HG03039 (cell line): ENCODE measurements at regions not wholly inside any gene's neighbourhood (a gene's known extent, or its start where the extent isn't known, plus 50 kb on each side); places are given as distances from the start of the nearest gene placed in this dataset.

Experiments
- ATAC-seq: cut with Tn5 transposase; IDR thresholded peaks from one replicate; pipeline ENCODE4 v1.9.1; 2021; ENCODE audit warnings: mild to moderate bottlenecking, moderate library complexity; ENCODE audit not compliant: unreplicated experiment

DNA sequence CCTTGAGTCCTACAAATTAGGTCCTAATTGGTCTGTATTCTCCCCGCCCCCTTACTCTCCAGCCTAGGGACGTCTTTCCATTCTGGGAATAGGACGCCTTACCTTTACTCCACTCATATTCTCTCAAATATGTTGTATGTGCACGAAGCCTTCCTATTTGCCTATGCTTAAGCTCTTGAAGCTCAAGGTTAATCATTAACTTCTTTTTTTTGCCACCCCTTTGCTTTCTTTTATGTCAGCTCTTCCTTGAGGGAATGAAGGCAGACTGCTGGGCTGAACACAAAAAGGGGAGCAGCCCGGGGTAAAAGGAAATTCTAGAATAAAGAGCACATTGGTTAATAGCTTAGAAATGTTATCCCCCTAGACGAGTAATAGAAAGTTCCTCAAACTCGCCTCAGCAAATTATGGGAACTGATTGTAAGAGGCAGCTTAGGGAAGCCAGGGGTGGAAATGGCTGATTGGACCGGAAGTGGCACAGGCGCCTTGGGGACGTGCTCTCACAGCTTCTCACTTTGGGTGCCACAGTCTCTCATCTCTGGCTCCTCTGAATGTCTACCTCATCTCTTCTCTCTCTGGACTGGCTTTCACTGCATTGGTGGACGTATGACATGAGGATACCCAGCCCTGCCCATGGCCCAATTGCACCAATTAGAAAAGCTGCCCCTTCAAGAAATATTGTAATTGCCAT, 122.3 kb upstream of the IL12B start:
- no peak for ATAC-seq

DNA sequence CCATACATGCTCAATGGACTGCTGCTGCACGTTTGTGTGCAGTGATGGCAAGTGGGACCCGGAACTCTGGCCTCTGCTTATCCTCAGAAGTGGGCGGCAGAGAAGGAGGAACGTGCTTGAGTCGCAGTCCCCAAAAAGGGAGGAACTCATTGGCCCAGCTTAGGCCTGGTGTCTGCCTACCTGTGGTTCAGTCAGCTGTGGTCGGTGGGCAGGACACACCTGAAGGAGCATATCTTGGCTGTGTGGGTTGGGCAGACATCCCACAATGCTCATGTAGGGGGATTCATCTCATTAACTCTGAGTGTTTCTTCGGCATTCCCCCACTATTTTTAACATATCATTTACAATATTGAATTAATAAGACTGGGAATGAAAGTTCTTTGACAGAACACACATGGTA, 122.9 kb upstream of the IL12B start:
- ATAC-seq = no peak

DNA sequence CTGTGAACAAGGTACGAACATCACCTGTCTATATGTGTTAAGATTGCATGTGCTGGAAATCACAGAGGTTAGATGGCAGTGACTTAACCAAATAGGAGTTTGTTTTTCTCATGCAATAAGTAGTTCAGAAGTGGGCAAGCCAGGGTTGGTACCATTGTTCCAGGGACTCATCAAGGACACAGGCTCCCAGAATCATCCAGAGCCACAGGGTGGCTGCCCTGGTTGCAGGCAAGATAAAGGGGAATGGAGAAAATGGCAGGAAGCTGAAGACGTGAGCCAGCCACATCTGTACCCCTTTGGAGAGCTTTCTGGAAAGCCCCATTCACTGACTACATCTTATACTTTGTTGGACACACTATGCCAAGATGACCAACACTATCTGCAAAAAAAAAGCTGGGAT, 126.0 kb upstream of the IL12B start:
- ATAC-seq = peak; percentile 0

DNA sequence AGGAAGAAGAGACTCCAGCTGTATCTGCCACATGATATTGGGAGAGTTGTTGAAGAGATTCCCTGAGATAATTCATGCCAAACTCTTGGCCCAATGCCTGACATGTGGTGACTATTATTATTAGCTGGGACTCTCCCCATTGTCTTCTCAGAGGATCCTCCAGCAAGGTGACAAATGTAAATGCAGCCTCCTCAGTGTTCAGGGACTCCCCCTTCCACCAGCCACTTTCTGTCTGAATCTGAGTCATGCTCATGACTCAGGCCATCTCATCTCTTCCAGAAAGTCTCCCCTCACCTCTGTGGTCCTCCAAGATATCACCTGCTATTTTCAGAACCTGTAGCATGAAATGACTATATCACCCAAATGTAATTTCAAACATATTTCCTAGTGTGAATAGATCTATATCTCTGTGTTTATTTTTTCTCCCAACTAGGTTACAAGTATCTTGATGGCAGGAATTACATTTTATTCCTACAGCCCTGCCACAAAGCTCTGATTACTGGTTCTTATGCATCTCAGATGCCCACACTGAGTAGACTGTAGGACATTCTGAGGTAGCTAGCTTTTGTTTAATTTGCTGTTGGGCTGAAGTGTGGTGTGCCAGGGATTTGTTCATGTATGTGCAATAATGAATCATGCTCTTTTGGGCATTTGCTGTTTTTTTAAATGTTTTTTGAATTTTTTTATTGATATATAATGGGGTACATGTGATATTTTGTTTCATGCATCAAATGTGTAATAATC, 126.6 kb upstream of the IL12B start:
- ATAC-seq = peak; percentile 87

DNA sequence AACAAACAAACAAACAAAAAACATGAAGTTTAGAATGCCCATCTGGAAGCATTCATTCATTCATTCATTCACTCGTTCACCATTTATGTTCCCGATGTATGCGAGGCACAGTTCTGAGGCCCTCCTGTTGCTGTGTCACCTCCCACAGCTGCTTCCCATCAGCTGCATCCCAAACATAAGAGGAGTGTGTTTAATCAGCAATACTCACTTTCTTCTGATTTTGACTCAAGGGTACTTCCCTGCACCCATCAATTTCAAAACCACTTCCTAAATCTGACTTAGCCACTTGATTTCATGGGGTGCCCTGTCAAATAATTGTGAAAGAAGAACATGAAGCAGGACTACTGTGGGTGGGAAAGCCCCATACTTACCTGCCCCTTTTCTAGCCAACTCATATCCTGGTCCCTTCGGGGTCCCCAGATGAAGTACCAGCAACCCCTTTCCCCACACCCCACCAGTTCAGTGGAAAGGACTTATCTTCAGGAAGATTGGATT, 128.0 kb upstream of the IL12B start:
- peak; percentile 33 for ATAC-seq

DNA sequence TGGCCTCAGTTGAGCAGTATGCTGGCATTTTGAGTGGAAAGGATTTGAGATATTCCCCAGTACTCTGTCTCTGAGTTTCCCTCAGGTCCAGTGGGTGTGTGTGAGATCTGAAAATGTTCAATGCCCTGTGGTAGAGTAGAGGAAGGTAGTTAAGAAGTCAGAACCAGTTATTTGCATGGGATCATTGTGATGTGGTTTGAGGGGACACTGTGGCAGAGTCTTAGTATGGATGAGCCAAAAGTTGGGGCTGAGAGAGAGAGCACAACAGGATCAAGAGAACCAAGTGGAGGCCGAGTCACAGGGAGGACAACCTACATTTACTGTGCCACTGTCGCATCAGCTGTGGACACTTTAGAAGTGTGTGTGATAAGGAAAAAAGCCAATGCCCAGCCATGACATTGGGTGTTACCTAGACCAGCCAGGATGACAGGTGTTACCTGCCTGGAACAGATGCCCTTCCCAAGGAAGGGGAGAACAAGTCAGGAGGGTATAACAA, 128.9 kb upstream of the IL12B start:
- no peak for ATAC-seq

DNA sequence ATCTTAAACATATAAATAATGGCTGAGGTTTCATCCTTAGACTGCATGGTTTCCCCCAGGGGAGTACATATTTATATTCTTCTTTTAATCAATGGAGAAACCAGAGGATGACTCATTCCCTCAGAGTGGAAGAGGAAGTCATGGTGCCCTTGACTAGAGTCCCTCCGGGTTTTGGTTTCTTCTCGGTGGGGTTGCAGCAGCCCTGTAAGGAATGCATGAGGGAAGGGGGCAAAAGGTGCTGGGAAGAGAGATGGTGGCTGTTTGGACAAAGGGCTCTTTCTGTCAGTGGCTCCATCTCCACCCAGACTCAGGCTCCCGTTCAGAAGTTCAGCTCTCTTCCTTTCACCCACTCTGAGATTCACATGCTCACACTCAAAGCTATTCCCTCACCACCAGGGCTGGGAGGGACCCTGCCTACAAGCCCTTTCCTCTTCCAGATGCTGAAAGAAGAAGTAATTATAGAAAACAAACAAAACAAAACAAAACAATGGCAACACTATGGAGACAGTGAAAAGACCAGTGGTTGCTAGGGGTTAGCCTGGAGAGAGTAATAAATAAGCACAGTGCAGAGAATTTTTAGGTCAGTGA, 129.8 kb upstream of the IL12B start:
- no peak for ATAC-seq

DNA sequence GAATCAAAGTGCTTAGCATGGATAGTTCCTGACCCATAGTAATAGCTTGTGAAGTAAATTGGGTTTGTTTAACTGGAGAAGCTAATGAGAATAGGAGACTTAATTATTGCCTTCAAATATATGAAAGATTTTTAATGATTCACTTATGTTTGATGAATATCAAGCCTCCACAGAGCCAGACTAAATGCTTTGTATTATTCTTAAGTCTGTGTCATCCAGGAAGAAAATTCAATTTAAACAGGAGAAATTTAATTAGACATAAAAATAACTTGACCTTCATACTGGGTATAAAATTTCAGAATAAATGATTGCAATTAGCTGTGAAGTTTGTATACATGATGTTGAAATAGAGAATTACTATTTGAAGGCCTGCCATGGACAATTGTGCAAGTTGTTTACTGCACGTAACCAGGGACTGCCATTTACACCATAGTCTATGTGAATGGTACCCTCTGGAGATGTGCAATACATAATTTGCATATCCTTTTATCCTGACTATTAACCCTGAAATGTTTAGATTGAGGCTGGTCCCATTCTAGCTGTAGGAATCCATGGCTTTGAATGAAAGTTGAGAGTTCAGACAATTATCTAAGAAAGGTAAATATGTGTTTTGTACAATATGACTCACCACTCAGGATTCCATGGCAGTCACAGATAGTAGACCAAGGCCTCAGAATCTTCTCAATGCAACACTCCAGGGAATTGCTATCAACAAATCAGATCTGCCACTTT, 133.5 kb upstream of the IL12B start:
- ATAC-seq = no peak

DNA sequence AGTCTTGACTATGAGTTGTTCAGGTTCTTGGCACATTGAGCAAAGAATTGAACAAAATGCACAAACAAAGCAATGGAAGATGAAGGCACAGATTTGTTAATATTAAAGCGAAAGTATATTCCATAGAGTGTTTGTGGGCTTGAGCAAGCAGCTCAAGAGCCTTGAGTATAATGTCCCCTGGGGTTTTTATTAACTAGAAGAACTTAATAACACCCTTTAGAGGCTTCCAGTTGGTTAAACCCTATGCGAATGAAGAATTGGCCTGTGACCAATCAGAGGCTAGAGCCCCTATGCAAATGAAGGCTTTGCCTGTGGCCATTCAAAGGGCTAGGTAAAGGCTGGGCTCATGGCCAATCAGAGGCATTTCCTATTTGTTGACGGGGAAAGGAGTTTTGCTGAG, 135.3 kb upstream of the IL12B start:
- no peak for ATAC-seq

DNA sequence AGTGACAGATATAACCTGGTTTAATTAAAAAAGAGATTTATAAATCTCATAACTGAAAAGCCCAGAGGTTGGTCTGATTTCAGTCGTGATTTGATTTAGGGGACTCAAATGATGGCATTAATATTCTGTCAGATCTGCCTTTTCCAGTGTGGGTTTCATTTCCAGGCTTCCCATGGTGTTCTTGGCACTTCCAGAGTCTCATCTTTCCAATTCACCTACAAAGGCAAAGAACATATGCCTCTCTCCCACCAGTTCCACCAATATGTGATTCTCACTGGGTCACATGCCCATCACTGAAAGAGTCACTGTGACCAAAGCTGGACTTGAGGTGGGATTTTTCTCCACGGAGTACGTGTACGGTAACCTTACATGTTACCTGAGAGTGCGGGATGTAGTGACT, 137.4 kb upstream of the IL12B start:
- no peak for ATAC-seq

DNA sequence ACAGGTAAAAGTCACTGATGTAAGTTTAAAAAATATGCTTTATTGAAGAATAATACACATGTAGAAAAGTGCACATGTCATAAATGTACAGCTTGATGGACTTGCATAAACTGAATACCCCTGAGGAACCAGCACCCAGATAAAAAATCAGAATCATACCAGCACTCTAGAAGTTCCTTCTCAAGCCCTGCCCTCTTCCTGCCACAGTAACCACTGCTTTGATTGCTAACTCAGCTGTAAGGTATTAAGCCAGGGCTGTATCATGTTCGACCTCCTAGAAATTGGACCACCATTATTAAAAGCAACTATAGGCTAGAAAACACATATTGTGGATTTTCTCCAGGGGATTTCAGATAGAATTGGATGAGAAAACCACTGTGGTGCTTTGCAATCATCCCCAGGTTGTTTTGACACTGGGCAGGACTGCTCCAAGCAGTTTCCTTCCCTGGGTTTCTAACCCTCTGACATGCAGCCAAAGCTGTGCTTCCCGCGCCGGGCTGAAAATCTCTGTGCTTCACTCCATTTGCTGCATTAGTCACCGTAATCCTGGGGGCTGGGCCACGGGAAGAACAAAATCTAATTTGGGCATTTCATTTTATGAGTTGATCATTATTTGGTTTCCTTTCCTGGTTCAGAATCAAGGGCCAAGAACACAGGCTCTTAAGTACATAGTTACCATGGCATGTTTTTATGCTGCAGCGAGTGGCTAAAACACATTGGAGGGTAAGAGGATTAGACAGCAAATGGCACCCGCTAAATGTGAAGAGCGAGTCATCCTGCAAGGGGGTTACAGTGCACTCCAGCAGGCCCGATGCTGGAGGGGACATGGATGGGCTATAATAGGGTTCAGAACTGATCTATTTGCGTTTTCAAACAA, 139.4 kb upstream of the IL12B start:
- ATAC-seq = no peak

DNA sequence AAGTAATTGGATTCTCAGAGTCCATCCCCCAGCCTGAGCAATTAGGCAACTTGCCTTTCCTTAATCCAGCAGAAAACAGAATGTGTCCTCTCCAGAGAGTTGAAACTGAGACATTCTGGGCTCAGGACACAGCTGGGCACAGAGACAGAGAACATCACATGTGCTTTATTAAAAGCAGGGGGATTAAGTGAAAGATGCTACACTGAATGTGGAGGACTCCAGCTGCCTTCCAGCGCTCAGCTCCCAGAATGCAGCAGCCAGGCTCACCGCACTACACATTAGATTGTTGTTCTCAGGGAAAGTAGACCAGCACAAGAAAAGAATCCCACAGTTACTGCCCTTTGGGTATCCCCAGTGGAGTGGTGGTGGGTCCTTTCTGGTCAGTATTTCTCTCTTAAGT, 141.6 kb upstream of the IL12B start:
- no peak for ATAC-seq

DNA sequence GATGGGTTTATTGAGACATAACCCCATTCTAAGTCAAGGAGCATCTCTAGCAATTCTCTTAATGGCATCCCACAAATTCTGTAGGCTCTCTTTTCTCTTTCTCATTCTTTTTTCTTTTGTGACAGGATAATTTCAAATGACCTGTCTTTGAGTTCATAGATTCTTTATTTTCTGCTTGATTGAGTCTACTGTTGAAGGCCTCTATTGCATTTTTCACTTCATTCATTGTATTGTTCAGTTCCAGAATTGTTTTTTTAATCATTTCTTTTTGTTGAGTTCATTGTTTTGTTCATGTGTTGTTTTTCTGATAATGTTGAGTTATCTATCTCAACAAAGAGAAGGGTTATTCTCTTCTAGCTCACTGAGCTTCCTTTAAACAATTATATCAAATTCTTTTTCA, 144.7 kb upstream of the IL12B start:
- ATAC-seq = no peak

DNA sequence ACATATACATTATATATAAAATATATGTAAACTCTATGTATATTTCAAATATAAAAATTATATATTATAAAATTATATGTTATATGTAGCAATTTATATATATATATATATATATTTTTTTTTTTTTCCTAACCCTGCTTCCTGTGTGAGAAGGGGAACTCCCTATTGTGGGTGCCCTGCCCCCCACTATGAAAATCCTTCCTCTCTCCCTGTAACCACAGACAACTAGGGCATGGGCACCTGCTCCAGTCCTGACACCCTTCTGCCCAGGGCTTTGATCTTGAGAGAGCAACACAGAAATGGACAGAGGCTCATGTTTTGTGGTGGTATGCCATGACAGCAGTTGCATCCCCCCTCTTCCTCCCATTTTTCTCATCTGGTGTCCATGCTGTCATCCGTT, 148.7 kb upstream of the IL12B start:
- ATAC-seq = no peak

DNA sequence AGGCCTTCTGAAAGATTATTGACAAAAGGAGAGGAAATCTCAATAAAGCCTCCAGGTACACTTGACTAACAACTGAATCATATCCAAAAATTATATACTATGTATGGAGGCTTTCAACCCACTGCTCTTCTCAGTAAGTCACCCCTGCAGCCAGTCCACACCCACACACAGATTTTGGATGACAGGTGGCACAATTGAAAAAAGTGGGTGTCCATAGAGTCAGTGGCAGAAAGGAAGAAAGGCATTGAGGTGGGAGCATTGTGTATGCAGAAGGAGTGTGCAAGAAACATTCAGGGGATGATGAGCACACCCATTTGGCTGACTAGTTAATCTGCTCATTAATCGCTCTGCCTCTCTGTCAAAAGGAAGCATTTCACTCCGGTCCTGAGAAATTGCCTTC, 150.6 kb upstream of the IL12B start:
- ATAC-seq = no peak

DNA sequence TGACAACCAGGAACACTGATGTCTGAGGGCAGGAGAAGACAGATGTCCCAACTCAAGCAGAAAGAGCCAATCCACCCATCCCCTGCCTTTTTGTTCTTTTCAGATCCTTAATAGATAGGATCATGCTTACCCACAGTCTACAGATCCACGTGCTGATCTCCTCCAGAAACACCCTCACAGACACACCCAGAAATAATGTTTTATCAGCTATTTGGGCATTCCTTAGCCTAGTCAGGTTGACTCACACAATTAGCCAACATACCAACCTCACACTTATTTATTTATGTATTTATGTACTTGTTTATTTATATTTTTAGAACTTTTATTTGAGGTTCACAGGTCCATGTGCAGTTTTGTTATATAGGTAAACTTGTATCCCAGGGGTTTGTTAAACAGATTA, 151.5 kb upstream of the IL12B start:
- no peak for ATAC-seq

DNA sequence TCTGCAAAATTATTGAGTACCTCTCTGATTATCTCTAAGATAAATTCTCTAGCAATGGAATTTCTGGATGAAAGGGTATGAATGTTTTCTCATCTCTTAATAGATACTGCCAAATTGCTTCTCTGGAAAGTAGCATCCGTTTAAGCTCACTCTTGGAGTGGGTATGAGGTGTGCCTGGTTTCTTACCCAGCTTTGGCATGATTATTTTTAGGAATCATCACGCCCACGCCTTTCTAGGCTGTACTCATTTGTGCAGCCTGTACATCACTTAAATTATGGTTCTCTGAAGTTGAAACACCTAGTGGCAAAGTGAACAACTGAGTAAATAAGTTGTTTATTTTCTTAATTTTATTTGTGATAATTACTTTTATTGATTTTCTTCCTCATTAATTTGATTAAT, 156.5 kb upstream of the IL12B start:
- ATAC-seq = no peak

DNA sequence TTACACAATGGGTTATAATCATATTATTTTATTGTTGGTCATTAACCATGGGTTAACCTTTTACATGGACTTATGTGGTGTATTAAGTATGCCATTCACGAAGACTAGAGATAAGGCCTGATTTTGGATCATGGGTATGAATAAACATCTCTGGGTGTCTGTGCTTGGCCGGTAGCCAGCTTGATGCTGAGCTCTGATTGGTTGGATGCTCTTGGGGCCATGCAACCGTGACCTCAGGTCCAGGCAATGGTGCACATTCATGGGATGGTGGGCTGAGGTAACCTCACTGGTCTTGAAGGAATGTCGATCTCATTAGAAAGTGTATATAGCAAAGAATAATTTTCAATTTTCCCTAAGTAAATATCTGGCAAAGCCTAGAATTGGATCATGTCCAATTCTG, 158.2 kb upstream of the IL12B start:
- ATAC-seq = no peak

DNA sequence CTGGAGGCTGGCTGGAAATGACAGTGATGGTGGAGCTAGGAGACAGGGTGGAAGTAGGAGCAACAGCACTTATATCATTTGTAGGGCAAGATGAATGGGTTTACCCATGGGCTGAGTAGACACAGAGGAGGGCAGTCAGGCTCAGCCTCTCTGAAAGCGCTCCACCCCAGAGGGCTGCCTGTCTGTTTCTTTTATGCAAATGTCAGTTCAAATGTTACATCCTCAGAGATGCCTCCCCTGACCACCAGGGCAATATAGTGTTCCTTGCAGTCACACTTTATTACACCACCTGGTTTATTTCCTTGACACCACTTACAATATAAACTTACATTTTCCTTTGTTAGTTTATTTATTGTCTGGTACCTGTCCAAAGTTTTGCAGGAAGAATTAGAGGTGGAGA, 159.5 kb upstream of the IL12B start:
- no peak for ATAC-seq

DNA sequence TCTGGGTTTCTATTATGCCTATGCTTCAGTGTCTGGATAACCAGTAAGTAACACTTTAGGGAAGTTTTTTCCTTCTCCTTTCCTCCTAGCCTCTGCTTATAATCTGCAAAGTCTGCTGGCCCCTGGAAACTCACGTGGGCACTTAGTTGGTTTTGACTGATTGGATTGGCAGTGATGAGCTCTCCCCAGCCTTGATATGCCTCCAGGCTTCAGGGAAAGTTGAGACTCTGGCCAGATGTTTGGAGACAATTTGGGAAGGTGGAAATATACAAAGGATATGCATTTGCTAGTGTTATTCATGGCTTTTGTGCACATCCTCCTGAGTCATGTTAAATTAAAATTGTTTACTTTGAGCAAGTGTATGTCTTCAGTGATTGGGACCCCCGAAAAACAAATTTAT, 160.2 kb upstream of the IL12B start:
- ATAC-seq = no peak
